ENCODE measurements at regions not wholly inside any gene's neighbourhood (a gene's known extent, or its start where the extent isn't known, plus 50 kb on each side); places are given as distances from the start of the nearest gene placed in this dataset.
"Not testable (repeated sequence)": the region's sequence is repeated elsewhere in the genome, so short reads cannot be mapped to it uniquely, and the experiment has no call there.

DNA sequence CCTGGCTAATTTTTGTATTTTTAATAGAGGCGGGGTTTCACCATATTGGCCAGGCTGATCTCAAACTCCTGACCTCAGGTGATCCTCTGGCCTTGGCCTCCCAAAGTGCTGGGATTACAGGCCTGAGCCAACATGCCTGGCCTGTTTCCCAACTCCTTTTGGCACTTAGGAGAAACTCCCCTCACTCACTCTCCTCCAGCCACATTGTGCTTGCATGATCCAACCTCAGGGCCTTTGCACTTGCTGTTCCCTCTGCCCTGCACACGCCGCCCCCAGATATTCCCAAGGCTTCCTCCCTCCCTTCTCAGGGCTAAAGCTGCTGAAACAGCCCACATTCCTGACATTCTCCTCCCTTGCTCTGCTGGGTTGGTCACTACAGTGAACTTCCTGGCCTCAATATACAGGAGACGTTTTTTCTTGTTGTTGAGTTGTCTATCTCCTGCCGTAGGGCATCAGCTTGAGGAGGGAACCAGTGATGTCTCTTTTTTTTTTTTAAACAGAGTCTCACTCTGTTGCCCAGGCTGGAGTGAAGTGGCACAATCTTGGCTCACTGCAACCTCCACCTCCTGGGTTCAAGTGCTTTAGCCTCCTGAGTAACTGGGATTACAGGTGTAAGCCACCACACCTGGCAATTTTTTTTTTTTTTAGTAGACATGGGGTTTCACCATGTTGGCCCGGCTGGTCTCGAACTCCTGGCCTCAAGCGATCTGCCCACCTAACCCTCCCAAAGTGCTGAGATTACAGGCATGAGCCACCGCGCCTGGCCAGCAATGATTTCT, 61.4 kb upstream of the PTPN1 start:
- TF ChIP-seq, protein P1, sequence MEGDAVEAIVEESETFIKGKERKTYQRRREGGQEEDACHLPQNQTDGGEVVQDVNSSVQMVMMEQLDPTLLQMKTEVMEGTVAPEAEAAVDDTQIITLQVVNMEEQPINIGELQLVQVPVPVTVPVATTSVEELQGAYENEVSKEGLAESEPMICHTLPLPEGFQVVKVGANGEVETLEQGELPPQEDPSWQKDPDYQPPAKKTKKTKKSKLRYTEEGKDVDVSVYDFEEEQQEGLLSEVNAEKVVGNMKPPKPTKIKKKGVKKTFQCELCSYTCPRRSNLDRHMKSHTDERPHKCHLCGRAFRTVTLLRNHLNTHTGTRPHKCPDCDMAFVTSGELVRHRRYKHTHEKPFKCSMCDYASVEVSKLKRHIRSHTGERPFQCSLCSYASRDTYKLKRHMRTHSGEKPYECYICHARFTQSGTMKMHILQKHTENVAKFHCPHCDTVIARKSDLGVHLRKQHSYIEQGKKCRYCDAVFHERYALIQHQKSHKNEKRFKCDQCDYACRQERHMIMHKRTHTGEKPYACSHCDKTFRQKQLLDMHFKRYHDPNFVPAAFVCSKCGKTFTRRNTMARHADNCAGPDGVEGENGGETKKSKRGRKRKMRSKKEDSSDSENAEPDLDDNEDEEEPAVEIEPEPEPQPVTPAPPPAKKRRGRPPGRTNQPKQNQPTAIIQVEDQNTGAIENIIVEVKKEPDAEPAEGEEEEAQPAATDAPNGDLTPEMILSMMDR (IDR thresholded peaks at IDR 0.05; ENCODE audit: extremely low read depth in 1 of 2, insufficient read depth in 1 of 2, low read depth in 1 of 2, low read length in 2 of 2) = not testable (repeated sequence)
- TF ChIP-seq POLR2AphosphoS5 (IDR thresholded peaks at IDR 0.05; ENCODE audit: insufficient read depth, low read depth, low read length); JUN (IDR thresholded peaks at IDR 0.05; ENCODE audit: borderline replicate concordance, insufficient read depth, insufficient read length, low read depth); POLR2A (IDR thresholded peaks at IDR 0.05; ENCODE audit: low read depth, low read length); EZH2 (IDR thresholded peaks at IDR 0.05; ENCODE audit: borderline replicate concordance, low read depth, low read length, severe bottlenecking); MYC (IDR thresholded peaks at IDR 0.05; ENCODE audit: low read depth, low read length); FOS (IDR thresholded peaks at IDR 0.05; ENCODE audit: borderline replicate concordance, insufficient read depth, low read length); GATA2 (IDR thresholded peaks at IDR 0.05; ENCODE audit: insufficient read depth, insufficient read length, low read depth, low read length): not testable (repeated sequence)
- TF ChIP-seq, protein P2, sequence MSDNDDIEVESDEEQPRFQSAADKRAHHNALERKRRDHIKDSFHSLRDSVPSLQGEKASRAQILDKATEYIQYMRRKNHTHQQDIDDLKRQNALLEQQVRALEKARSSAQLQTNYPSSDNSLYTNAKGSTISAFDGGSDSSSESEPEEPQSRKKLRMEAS (IDR thresholded peaks at IDR 0.05; ENCODE audit: insufficient read depth, insufficient read length) = not testable (repeated sequence)

Data from endothelial cell of umbilical vein (primary cell).